Mammary epithelial cell (primary cell): ENCODE measurements at regions not wholly inside any gene's neighbourhood (a gene's known extent, or its start where the extent isn't known, plus 50 kb on each side); places are given as distances from the start of the nearest gene placed in this dataset.

Source experiments
- EZH2 ChIP-seq: IDR thresholded peaks from 2 replicates; pipeline ENCODE4 v1.6.1; 2012; ENCODE audit warnings: low read length, inconsistent platforms, borderline replicate concordance
- TF ChIP-seq, protein P1 (sequence below), 2 donors: IDR thresholded peaks in 1 of 2; conservative IDR thresholded peaks in 1 of 2; 2 replicates each; pipeline ENCODE4 v1.5.1; 2011 to 2012; ENCODE audit warnings: inconsistent platforms in 2 of 2, low read length in 2 of 2, mild to moderate bottlenecking in 2 of 2, control low read depth in 1 of 2, low read depth in 1 of 2; ENCODE audit not compliant: insufficient read depth in 1 of 2; ENCODE audit errors: extremely low read depth in 1 of 2

DNA sequence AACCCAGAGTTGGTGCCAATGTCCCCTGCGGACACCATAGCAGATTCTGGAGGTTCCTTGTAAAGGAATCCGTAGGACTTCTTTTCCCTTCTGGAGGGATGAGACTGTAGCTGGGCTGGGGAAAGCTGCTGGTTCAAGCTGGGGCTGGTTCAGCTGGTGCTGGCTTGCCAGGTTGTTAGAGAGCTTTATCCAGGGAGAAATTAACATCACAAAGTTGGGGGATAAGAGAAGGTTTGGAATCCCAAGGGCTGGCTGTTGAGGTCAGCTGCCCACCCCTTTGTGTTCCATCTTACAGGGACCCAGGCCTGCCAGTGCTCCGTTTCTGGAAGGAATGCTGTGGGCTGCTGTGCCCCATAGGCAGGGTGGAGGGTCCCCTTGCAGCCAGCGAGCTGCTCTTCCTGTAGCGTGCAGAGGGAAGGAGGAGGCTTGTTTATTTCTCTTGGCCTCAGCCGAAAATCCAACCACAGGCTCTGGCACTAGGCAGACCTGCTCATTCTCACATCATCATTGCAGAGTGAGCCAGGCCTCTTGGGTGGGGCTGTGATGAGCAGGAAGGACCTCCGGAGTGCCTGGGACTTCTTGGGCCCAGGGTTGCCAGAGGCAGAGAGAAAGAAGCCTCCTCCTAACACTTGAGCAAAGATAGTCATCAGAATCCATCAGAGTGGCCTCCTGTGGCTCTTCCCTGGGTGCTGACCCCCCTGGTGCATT lies 251.1 kb downstream of the SEC14L1 start:
- TF ChIP-seq, protein P1, sequence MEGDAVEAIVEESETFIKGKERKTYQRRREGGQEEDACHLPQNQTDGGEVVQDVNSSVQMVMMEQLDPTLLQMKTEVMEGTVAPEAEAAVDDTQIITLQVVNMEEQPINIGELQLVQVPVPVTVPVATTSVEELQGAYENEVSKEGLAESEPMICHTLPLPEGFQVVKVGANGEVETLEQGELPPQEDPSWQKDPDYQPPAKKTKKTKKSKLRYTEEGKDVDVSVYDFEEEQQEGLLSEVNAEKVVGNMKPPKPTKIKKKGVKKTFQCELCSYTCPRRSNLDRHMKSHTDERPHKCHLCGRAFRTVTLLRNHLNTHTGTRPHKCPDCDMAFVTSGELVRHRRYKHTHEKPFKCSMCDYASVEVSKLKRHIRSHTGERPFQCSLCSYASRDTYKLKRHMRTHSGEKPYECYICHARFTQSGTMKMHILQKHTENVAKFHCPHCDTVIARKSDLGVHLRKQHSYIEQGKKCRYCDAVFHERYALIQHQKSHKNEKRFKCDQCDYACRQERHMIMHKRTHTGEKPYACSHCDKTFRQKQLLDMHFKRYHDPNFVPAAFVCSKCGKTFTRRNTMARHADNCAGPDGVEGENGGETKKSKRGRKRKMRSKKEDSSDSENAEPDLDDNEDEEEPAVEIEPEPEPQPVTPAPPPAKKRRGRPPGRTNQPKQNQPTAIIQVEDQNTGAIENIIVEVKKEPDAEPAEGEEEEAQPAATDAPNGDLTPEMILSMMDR (conservative IDR thresholded peaks at IDR 0.05 in 1 of 2, IDR thresholded peaks at IDR 0.05 in 1 of 2; ENCODE audit: extremely low read depth in 1 of 2, insufficient read depth in 1 of 2, low read depth in 1 of 2, low read length in 2 of 2): no peak
- TF ChIP-seq EZH2: no peak
